HG03575 (cell line): ENCODE measurements at regions not wholly inside any gene's neighbourhood (a gene's known extent, or its start where the extent isn't known, plus 50 kb on each side); places are given as distances from the start of the nearest gene placed in this dataset.

Experiments used
- ATAC-seq: cut with Tn5 transposase; IDR thresholded peaks from one replicate; pipeline ENCODE4 v1.9.1; 2021; ENCODE audit not compliant: unreplicated experiment, insufficient number of reproducible peaks, low FRiP score; ENCODE audit errors: extremely low read depth

DNA sequence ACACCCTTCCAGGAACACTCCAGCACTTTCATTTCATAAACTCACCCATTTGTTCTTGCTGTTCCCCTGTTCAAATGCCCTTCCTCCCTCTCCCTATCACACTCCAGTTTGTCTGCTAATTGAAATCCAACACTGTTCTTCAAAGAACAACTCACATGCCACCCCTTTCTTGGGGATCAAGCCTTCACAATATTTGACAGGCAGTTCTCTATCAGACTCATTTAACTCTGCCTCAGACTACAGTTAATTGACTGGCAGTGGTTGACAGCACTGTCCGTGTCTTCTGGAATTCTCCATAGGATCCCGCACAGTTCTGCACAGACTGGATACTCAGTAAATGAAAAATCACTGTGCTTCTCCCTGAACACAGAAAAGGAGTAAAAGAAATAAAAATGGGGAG, 87.8 kb downstream of the PMP22 start:
- no peak for ATAC-seq

DNA sequence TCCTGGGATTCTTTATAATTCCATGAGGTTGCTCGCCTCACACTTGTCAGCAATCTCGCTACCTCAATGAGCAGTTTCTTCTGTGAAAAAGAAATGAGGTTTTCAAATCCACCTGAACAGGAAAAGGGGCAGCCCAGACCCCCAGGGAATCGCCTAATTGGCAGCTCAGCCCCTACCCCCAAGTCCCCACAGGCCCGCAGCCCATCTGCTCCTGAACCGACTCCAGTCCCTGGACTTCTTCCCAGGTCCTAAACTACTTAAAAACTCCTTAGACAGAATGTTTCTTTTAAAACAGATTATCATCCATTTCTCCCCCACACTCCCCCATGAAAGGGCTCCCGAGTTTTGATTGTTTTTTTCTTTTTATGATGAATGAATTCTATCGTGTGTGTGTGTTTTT, 89.8 kb downstream of the PMP22 start:
- no peak for ATAC-seq

DNA sequence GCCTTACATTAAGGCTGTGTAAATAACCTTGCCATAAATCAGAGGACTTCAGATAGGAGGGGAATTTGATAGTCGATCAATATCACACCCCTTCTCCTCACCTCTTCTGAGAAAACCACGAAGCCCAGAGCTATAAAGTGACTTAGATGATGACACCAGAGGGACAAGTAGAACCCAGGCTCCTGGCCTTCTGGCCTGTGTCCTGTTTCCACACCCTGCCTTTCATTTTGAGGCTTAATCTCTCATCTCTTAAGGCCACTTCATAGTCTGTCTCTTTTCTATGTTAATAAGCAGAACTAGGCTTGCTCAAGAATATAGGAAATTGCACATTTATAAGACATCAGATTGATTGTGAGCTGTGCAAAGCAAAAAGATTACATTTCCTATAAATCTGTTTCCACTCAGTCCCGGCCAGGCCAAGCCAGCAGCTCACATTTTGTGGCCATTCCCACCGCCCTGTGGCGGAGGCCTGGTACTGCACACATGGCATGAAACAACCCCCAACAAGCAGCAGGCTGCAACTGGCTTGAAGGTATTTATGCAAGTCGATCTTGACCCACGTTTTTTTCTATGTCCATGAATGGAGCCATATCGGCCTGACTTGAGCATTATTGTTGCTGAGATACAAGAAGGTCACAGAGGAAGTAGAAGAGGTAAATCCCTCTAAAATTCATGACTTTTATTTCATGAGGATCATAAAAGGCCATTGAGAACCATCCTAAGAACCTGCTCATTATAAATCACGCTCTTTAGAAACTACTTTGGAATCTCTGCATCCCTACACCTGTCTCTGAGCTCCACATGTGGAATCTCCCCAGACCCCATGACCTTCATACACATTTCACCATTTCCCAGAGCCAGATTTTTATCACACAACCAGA, 93.7 kb downstream of the PMP22 start:
- no peak for ATAC-seq

DNA sequence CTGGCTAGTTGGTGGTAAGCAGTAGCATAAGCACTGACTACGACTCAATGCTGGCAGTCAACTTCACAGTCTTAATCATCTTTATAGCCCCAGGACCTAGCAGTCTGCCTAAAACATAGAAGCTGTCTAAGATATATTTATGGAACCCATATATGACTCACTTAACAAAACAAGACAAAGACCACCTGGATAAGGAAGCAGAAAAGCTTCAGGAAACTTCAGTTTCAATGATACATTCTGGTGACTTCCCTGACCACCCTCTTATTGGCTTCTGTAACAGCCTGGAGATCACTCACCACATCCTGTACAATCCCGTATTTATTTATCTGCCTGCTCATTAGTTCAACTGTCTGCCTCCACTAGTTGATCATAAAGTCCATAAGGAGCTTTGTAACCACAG, 95.5 kb downstream of the PMP22 start:
- no peak for ATAC-seq

DNA sequence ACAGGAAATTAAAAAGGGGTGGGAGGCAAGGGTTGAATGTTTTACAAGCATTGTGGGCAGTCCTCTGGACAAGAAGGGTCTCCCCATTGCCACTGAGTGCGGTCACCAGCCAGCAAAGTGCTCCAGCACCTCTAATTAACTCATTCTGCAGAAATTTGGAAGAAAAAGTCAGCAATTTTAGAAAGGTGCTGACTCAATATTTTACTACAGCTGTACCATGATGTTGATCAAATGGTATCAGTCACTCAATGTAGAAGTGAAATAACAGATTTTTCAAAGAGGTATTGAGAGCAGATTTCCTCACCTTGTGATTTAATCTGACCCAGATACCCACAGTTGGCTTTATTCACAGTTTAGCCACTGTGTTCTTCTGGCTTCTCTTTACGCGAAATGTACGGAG, 96.7 kb downstream of the PMP22 start:
- ATAC-seq = no peak

DNA sequence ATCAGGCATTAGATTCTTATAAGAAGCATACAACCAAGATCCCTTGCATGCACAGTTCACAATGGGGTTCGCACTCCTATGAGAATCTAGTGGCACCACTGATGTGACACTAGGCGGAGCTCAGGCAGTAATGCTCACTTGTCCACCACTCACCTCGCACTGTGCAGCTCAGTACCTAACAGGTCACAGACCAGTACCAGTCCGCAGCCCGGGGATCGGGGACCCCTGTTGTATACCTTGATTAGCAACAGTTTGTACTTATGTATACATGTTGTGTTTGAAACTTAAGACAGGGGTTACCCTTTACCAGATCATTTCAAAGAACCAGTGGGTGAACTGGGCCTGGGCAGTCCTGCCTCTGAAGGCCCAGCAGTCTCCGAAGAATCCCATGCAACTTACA, 103.7 kb downstream of the PMP22 start:
- no peak for ATAC-seq

DNA sequence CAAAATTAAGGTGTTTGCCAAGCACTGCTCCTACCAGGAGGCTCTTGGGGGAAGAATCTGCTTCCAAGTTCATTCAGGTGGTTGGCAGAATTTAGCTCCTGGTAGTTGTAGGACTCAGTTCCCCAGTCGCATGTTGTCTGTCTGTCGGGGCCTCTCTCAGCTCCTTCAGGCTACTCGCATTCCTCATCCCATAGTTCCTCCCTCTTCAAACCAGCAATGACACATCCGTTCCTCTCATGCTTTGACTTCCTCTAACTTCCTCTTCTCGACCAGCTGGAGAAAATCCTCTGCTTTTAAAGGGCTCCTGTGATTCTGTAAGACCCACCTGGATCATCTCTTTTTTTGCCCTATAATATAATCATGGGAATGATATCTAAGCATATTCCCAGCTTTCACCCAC, 108.1 kb downstream of the PMP22 start:
- no peak for ATAC-seq

DNA sequence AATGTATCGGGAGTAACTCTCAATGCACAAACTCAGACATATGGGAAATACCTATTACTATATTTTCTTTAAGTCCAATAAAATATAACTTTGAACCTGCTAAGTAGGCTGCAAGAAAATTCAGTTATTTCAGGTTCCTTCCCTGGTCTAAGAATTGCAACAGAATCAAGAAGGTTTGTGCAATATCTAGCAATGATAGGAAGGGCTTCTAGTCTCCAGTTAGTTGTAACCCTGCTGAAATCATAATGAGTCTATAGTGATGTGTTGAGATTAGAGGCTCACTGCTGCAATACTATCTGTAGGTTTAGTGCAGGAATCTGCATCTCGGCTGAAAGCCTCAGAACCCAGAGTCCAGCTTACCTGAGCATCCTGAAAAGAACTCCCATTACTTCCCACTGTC, 110.5 kb downstream of the PMP22 start:
- ATAC-seq = no peak

DNA sequence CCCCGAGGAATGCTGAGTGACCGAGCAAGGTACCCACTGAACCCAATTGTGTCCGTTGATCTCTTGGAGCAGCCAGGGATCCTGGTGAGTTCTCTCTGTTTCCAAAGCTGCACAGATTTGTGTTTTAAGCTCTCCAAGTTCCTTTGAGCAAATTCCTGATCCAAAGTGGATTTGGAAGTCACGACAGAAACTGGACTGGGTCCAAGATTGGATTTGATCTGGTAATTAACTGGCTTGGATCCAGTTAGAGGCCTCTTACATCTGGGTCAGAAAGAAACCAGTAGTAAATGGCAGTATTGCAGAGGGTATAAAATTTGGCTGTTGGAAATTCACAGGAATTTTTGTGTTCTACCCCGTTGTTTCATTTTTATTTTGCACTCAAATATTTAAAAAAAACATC, 119.5 kb downstream of the PMP22 start:
- no peak for ATAC-seq

DNA sequence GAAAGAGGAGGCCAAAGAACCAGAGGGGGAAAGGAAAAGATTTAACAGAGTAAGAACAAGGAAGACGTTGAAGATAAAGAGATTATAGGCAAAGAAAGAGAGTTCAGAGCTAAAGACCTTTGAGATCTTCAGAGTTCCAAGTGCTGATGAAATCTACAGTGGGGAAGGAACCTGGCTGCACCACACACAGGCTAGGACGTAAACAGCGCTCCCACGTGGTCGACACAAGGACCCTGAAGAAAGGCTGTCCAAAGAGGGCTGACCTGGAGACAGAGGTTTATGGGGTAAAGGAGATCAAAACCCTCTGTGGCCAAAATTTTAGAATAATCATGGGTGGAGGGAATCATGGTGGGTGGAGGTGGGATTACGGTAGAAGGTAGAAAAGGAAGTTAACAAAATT, 121.6 kb downstream of the PMP22 start:
- no peak for ATAC-seq

DNA sequence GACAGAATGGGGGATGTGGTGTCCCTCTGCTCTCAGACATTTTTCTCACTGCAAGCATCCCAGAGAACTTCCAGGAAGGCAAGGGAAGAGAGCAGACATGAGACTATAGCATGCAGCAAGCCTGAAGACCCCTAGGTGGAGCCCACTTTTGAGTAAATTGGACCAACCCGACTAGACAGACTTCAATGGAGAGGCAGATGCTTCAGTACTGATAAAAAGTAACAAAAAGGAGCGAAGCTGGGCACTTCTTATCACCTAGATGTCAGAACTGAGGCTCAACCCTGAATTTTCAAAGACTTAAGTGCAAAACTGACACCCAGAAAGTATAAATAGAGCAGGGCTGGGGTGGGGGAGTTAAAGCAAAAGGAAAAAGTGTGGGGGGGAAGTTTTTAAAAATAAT, 130.8 kb downstream of the PMP22 start:
- ATAC-seq = no peak

DNA sequence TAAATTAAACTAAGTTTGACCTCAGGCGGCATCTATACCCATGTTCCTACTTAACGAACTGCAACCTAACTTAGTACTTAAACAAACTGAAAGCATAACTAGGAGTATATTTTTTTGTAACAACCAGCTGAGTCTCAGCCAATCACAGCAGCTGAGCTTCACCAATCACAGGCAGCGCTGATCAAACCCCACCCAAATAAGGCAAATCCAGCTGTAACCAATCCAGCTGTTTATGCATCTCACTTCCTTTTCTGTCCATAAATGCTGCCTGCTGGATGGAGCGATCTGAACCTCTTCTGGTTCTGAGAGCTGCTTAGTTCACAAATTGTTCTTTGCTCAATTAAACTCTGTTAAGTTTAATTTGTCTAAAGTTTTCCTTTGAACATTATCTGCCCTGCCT, 131.3 kb downstream of the PMP22 start:
- ATAC-seq = no peak

DNA sequence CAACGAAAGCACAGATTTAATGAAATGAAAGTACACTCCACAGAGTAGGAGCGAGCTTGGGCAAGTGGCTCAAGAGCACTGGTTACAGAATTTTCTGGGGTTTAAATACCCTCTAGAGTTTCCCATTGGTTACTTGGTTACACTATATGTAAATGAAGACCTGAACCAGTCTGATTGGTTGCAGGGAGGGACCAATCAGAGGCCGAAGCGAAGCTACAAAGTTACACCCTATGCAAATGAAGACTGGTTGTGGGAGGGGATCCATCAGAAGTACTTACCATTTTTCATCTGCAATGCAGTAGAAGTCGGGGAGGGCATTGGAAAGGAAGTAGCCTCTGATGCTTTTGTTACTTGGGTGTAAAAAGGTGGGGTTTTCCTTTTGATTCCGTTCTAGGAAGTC, 132.0 kb downstream of the PMP22 start:
- no peak for ATAC-seq

DNA sequence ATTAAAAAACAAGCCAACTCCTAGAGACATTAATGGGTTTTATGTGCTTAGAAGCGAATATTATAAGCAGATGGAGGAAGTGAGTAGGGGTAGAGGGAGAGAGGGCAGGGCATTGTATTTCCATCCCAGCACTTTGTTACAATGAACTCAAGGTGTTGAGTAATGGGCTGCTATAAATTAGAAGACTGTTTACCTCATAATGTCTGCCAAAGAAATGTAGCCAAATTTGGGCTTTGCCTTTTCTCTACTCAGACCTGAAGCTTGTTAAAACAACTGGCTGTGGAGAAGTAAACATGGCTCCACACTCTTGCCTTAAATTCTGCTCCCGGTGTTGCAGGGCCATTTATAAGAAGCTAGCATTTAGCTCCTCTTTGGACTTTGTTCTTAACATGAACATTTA, 134.7 kb downstream of the PMP22 start:
- ATAC-seq = no peak

DNA sequence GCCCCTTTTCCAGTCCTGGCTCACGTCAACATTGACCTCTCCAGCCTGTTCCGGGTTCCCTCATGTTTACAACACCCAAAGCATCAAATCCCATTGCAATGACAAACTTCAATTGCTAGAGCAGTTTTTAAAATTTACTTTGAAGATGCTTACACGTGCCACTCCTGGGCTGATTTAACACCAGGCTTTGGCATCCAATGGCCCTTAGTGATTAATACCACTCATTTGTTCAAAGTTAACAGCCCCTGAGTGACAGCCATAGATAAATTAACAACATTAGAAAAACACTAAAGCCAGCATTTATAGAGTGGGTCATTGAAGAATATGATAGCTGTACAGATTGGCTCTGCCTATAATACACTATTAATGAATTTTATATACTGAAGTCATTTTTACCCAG, 135.1 kb downstream of the PMP22 start:
- ATAC-seq = no peak

DNA sequence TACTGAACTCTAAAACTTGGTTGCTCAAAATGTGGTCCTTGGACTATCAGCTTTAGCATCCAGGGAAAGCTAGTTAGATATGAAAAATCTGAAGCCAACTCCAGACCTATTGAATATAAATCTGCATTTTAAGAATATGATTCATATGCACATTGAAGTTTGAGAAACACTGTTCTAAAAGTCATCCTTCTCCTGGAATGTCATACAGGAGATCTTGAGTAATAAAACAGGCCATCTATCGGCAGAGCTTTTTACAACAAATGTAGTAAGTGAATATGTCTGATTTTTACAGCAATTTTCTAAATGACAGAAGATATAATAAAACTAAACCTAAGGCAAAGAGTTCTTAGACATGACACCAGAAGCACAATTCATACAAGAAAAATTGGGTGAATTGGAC, 140.4 kb downstream of the PMP22 start:
- no peak for ATAC-seq

DNA sequence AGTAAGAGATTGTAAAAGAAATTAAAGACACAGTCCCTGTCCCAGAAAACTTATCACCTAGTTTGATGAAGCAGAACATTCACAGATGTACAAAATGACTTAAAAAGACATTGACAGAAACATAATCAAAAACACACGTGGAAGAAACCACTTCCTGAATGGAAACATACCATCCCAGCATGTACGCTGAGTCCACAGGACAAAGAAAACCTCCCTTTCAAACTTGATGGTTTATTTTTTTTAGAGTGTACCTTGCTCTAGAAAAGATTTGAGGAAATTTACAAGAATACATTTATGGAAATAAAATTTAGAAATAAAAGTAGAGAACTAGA, 140.9 kb downstream of the PMP22 start:
- no peak for ATAC-seq

DNA sequence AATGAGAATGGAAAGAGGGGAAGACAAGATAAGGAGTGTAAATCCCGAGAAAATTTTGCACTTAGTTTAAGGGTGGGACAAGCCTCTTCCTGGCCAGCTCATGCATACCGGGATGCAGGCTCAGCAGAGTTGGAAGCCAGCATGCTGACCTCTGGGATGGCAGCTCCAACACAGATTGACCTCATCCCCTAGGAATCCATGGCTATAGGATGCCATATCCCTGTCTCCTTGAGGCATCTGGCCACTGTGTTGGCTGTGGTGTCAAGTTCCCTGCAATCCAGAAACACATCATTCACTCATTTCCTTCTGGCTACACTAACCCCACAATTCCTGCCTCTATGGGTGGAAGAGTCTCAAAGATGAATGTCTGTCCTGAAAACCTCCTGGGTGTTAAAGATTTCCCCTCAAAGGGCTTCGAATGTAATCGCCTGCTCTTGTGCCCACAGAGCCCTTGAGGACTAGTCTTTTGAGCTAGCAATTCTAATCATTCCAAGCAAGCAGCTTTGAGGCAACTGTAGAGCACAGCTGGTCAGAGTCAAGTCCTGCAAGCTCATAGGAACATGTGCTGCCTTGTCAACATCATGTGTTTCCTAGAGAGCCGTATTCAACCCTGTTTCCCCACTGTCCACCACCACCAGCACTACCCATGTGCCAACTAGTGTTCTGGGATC, 141.4 kb downstream of the PMP22 start:
- ATAC-seq = no peak

DNA sequence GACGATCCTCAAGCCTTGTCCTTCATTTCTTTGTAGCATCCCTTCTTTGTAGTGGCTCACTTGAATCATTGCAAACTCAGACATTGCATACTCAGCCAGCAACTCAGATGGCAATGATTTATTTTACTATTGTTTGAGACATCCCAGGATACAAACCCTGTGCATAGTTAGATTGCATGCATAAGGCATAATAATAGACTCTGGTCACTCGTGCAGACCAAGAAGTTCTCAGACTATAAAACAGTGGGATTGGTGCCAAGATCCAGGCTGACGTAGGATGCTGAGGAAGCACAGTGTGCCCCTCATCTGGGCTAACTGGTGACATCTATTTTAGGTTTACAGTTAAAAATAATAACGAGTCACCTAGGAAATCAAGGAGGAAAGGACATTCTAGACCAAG, 142.3 kb downstream of the PMP22 start:
- ATAC-seq = no peak

DNA sequence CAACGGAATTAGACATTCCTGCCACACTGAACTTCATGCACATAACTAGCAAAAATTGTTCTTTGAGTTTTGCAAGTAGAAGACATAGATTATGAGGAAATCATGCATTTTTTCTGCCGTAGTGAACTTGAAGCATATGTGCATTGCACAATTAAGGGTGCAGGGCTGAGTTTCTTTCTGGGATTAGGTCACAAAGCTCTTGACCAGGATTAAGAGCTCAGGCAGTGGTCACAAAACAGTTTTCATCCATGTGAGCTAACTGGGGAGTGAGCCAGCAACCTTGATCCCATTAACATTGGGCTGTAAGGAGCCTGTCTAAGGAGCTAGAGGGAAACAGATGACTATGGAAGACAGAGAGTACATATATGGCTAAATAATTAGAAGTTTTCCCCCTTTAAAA, 143.7 kb downstream of the PMP22 start:
- no peak for ATAC-seq

DNA sequence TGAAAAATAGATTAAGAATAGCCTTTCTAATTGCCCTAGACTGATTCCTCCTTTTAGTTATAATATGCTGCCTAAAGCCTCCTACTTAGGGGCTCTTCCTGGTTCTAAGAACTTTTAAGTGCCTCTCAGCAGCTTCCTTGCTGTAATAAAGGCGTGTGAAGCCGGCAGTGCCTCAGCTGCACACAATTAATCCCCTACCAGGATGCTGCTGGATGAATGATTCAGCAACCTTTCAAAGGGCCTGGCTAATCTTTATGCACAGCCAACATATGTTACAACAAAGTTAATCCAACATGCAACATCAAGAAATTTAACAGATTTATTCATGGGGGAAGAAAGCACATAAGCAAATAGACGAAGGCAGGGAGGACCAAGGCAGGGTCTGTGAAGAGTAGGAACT, 145.2 kb downstream of the PMP22 start:
- no peak for ATAC-seq
